K562 (cell line): ENCODE measurements at regions not wholly inside any gene's neighbourhood (a gene's known extent, or its start where the extent isn't known, plus 50 kb on each side); places are given as distances from the start of the nearest gene placed in this dataset.

Experiments
- CHD2 ChIP-seq: IDR thresholded peaks from 2 replicates; pipeline ENCODE4 v1.6.1; 2011; ENCODE audit warnings: low read depth, low read length
- EZH2 ChIP-seq: IDR thresholded peaks from 2 replicates; pipeline ENCODE4 v1.6.1; 2012; ENCODE audit warnings: low read depth, mild to moderate bottlenecking, inconsistent platforms, low read length, borderline replicate concordance
- RAD21 ChIP-seq, 2 experiments: fragments of 250-450 bp in 1 of 2; fragments of 450-650 bp in 1 of 2; sonication (Bioruptor Pico) in 1 of 2; formaldehyde crosslinking in 1 of 2; IDR thresholded peaks in 1 of 2; conservative IDR thresholded peaks in 1 of 2; 2 replicates each; pipeline versions ENCODE4 v1.4.0 to v1.8.0; 2020 to 2022; ENCODE audit warnings: mild to moderate bottlenecking in 2 of 2, moderate library complexity in 1 of 2
- SIN3A ChIP-seq, 2 experiments: fragments of 150-350 bp in 1 of 2; IDR thresholded peaks; 2 replicates each; pipeline ENCODE4 v1.6.1; 2011 to 2016; ENCODE audit warnings: borderline replicate concordance in 2 of 2, low read depth in 2 of 2, low read length in 2 of 2, mild to moderate bottlenecking in 2 of 2, moderate library complexity in 2 of 2; ENCODE audit not compliant: control insufficient read depth in 1 of 2
- SRSF1 ChIP-seq: fragments of 200-400 bp; formaldehyde crosslinking; IDR thresholded peaks from 2 replicates; pipeline ENCODE4 v1.6.1; 2017; ENCODE audit warnings: mild to moderate bottlenecking, low read depth, low read length, moderate library complexity
- ZNF146 ChIP-seq: IDR thresholded peaks from one replicate; pipeline ENCODE4 v1.6.1; 2018; ENCODE audit warnings: missing compliant biosample characterization; ENCODE audit not compliant: unreplicated experiment
- TF ChIP-seq, protein P1 (sequence below): fragments of 450-650 bp; conservative IDR thresholded peaks from 2 replicates; pipeline ENCODE4 v1.6.1; 2016; ENCODE audit warnings: missing genetic modification characterization, low read depth, mild to moderate bottlenecking, control low read depth, missing compliant biosample characterization
- TF ChIP-seq, protein P2 (sequence below): fragments of 250-450 bp; sonication (Bioruptor Pico); IDR thresholded peaks from 2 replicates; pipeline ENCODE4 v1.8.0; 2022; ENCODE audit warnings: inconsistent platforms, mild to moderate bottlenecking, moderate library complexity, borderline replicate concordance

- TF ChIP-seq ZNF146 (CRISPR knock-in tag) = no peak
- TF ChIP-seq EZH2 = no peak
- TF ChIP-seq CHD2 = no peak
- TF ChIP-seq SIN3A (IDR thresholded peaks at IDR 0.05; ENCODE audit: borderline replicate concordance in 2 of 2, control insufficient read depth in 1 of 2, low read depth in 2 of 2, low read length in 2 of 2) = no peak
- TF ChIP-seq, protein P1, sequence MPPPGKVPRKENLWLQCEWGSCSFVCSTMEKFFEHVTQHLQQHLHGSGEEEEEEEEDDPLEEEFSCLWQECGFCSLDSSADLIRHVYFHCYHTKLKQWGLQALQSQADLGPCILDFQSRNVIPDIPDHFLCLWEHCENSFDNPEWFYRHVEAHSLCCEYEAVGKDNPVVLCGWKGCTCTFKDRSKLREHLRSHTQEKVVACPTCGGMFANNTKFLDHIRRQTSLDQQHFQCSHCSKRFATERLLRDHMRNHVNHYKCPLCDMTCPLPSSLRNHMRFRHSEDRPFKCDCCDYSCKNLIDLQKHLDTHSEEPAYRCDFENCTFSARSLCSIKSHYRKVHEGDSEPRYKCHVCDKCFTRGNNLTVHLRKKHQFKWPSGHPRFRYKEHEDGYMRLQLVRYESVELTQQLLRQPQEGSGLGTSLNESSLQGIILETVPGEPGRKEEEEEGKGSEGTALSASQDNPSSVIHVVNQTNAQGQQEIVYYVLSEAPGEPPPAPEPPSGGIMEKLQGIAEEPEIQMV = no peak
- TF ChIP-seq, protein P2, sequence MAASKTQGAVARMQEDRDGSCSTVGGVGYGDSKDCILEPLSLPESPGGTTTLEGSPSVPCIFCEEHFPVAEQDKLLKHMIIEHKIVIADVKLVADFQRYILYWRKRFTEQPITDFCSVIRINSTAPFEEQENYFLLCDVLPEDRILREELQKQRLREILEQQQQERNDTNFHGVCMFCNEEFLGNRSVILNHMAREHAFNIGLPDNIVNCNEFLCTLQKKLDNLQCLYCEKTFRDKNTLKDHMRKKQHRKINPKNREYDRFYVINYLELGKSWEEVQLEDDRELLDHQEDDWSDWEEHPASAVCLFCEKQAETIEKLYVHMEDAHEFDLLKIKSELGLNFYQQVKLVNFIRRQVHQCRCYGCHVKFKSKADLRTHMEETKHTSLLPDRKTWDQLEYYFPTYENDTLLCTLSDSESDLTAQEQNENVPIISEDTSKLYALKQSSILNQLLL (CRISPR knock-in tag) = no peak
- no peak for TF ChIP-seq SRSF1
- no peak for TF ChIP-seq RAD21 (CRISPR knock-in tag; conservative IDR thresholded peaks at IDR 0.05 in 1 of 2, IDR thresholded peaks at IDR 0.05 in 1 of 2)
Observed at GRCh38 chr6:10149603-10150002, 265.3 kb downstream of the TFAP2A start.
